A549 (cell line): ENCODE measurements at regions not wholly inside any gene's neighbourhood (a gene's known extent, or its start where the extent isn't known, plus 50 kb on each side); places are given as distances from the start of the nearest gene placed in this dataset.

Source experiments
- BHLHE40 ChIP-seq: IDR thresholded peaks from 2 replicates; pipeline ENCODE4 v1.6.1; 2012; ENCODE audit warnings: low read depth, low read length, inconsistent platforms
- EP300 ChIP-seq, 2 experiments: fragments of >200 bp; sonication (Bioruptor Twin); formaldehyde crosslinking; IDR thresholded peaks; 2 replicates in 1 of 2; 3 replicates in 1 of 2; pipeline ENCODE4 v1.6.1; 2016 to 2017
- POLR2A ChIP-seq: IDR thresholded peaks from 2 replicates; pipeline ENCODE4 v1.6.1; 2012; ENCODE audit warnings: mild to moderate bottlenecking, low read length
- TF ChIP-seq, protein P1 (sequence below): fragments of >200 bp; sonication (Bioruptor Twin); formaldehyde crosslinking; IDR thresholded peaks from 3 replicates; pipeline ENCODE4 v1.5.1; 2016
- TF ChIP-seq, protein P2 (sequence below): fragments of 450-650 bp; IDR thresholded peaks from 2 replicates; pipeline ENCODE4 v1.6.1; 2014; ENCODE audit warnings: antibody characterized with exemption
- TF ChIP-seq, protein P3 (sequence below): fragments of >200 bp; sonication (Bioruptor Twin); formaldehyde crosslinking; IDR thresholded peaks from 3 replicates; pipeline ENCODE4 v1.6.1; 2016

- TF ChIP-seq, protein P1, sequence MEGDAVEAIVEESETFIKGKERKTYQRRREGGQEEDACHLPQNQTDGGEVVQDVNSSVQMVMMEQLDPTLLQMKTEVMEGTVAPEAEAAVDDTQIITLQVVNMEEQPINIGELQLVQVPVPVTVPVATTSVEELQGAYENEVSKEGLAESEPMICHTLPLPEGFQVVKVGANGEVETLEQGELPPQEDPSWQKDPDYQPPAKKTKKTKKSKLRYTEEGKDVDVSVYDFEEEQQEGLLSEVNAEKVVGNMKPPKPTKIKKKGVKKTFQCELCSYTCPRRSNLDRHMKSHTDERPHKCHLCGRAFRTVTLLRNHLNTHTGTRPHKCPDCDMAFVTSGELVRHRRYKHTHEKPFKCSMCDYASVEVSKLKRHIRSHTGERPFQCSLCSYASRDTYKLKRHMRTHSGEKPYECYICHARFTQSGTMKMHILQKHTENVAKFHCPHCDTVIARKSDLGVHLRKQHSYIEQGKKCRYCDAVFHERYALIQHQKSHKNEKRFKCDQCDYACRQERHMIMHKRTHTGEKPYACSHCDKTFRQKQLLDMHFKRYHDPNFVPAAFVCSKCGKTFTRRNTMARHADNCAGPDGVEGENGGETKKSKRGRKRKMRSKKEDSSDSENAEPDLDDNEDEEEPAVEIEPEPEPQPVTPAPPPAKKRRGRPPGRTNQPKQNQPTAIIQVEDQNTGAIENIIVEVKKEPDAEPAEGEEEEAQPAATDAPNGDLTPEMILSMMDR, result no peak
- TF ChIP-seq POLR2A (no peak), BHLHE40 (no peak), EP300 (IDR thresholded peaks at IDR 0.05) (no peak)
- TF ChIP-seq, protein P2, sequence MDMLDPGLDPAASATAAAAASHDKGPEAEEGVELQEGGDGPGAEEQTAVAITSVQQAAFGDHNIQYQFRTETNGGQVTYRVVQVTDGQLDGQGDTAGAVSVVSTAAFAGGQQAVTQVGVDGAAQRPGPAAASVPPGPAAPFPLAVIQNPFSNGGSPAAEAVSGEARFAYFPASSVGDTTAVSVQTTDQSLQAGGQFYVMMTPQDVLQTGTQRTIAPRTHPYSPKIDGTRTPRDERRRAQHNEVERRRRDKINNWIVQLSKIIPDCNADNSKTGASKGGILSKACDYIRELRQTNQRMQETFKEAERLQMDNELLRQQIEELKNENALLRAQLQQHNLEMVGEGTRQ, result no peak
- TF ChIP-seq, protein P3, sequence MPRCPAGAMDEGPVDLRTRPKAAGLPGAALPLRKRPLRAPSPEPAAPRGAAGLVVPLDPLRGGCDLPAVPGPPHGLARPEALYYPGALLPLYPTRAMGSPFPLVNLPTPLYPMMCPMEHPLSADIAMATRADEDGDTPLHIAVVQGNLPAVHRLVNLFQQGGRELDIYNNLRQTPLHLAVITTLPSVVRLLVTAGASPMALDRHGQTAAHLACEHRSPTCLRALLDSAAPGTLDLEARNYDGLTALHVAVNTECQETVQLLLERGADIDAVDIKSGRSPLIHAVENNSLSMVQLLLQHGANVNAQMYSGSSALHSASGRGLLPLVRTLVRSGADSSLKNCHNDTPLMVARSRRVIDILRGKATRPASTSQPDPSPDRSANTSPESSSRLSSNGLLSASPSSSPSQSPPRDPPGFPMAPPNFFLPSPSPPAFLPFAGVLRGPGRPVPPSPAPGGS, result no peak
These were observed 526.9 kb downstream of the EFNB2 start for GRCh38 chr13:106008540-106008939.
